Prostate gland (tissue), 2 donors: ENCODE measurements at regions not wholly inside any gene's neighbourhood (a gene's known extent, or its start where the extent isn't known, plus 50 kb on each side); places are given as distances from the start of the nearest gene placed in this dataset.

ENCODE experiments used
- CTCF ChIP-seq, 4 experiments: fragments of 200-600 bp in 2 of 4; fragments of 450-650 bp in 2 of 4; sonication (generic) in 2 of 4; IDR thresholded peaks; 1 replicate in 3 of 4; 2 replicates in 1 of 4; pipeline ENCODE4 v1.5.1; 2016 to 2019; ENCODE audit warnings: antibody characterized with exemption in 4 of 4, mild to moderate bottlenecking in 2 of 4, moderate library complexity in 2 of 4
- POLR2AphosphoS5 ChIP-seq: sonication (generic); formaldehyde crosslinking; IDR thresholded peaks from one replicate; pipeline ENCODE4 v1.6.1; 2017; ENCODE audit warnings: antibody characterized with exemption

GRCh38 chr7:145050415-145050814, 214.6 kb upstream of the TPK1 start:
- TF ChIP-seq CTCF (IDR thresholded peaks at IDR 0.05): no peak
- no peak for TF ChIP-seq POLR2AphosphoS5
